ENCODE measurements at regions not wholly inside any gene's neighbourhood (a gene's known extent, or its start where the extent isn't known, plus 50 kb on each side); places are given as distances from the start of the nearest gene placed in this dataset.

DNA sequence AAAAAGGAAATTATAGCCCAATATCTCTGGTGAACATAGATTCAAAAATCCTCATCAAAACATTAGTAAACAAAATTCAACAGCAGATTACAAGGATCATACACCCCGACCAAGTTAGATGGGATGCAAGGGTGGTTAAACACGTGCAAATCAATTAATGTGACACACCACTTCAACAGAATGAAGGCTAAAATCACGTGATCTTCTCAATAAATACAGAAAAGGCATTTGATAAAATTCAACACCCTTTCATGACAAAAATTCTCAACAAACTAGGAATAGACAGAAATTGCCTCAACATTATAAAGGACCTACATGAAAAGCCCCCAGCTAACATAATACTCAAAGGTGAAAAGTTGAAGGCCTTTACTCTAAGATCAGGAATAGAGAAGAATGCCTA, 590.8 kb upstream of the FZD8 start:
- DNase-seq (ENCODE audit: low spot score) = no peak

DNA sequence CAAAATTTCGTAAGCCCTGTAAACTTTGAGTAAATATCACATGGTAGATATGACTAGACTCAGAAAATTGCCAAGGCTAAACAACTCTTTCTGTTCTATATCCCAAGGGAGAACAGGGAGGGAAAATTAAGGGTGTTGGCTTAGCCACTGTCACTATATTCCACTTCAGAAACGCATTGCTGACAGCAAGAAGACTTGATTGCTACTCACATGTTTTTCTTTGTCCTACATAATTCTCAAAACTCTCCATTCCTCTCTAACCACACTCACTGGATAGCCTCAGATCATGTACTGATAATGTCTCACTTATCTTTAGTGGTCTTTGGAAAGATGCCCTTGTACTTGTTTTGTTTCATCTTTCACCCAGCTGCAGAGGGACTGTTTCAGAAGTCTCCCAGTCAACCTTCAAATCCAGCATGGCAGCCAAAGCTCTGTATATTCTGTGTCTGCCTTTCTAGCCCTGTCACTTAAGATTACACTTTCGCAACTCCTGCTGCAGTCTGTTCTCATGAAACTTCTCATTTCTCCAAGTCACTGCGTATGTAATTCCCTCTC, 582.4 kb upstream of the FZD8 start:
- no peak for DNase-seq (ENCODE audit: low spot score)

DNA sequence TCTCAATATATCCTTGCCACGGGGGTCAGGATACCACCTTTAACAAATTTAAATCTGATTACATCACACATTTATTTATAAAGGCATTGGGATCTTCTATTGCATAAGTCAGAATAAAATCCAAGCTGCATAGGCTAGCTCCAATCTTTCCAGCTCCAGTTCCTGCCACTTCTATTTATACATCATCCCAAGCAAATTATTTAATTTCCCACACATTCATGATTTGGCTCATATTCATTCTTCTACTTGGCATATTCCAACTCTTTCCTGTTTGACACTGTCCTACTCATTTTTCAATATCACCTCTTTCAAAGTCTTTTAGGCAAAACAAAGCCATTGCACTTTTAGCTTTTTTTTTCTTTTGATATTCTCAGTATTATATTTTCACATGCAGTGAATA, 579.0 kb upstream of the FZD8 start:
- DNase-seq (ENCODE audit: low spot score) = no peak

DNA sequence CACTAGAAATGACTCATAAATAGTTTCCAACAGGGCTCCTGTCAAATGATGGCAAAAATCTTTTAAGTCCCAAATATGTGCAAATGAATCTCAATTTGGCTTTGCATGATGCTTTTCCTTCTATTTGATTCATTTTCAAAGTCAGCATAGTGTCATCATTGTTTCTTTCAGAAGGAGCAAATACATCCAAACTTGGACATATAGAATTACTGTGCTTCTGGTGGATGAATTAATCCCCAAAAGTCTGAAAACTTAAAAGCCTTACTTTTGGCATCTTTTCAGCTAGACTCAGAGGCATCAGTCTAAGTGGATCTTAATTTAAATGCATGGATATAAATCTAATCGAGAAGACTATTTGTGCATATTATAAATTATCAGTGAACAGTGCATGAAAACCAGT, 578.1 kb upstream of the FZD8 start:
- DNase-seq (ENCODE audit: low spot score) = no peak

DNA sequence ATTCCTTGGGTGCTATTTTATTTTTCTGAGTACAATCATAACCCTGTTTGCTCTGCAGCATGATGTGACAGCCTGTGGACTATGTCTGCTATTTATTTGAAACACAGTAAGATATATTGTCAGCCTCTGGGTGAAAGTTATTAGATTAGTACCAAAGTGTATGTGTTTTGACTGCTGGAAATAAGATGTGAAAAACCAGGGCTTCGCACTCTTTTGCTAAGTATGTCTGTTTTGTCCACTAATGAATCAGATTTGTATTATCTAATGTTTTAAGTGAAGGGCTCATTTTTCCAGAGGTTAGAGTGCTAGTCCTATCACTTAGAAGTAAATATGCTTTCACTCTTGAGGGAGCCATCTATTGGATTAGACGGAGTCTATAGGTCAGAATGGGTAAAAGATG, 569.8 kb upstream of the FZD8 start:
- no peak for DNase-seq (ENCODE audit: low spot score)

DNA sequence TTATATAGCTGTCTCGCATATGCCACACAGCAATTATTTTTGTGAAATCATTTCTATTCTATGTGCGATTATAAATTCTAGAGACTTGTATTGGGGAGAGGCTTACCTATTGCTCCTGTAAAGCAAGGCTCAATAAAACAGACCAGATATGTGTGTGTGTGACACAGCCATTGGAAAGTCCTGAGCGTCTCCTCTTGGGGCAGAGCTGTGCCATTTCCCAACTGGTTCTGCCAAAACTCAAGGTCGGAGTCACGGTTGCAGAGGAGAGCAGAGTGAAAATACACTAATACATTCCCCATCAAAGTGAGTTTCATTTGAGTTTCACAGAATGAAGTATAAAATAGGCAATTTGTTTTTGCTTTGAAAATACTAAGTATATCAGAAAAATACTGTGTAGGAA, 567.4 kb upstream of the FZD8 start:
- DNase-seq (ENCODE audit: low spot score) = no peak

DNA sequence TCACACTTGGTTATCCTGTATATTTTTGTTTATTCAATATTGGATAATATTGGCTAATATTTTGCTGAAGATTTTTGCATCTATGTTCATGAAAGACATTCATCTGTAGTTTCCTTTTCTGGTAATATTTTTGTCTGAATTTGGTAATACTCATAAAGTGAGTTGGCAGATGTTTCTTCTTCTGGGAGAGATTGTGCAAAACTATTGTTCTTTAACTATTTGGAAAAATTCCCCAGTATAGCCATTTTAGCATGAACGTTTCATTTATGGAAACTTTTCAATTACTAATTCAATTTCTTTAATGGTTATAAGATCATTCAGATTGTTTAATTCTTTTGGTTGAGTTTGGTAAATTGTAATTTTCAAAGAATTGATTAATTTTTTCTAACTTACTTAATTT, 560.8 kb upstream of the FZD8 start:
- no peak for DNase-seq (ENCODE audit: low spot score)

DNA sequence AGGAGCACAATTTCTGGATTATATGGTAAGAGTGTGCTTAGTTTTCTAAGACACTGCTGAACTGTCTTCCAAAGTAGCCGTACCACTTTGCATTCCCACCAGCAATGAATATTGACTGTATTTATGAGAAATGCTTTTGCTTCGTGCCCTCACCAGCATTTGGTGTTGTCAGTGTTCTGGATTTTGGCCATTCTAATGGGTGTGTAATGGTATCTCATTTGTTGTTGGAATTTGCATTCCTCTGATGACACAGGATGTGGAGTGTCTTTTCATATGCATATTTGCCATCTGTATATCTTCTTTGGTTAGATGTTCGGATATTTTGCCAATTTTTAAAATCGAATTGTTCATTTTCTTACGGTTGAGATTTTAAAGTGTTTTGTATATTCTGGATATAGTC, 558.5 kb upstream of the FZD8 start:
- DNase-seq (ENCODE audit: low spot score) = no peak

DNA sequence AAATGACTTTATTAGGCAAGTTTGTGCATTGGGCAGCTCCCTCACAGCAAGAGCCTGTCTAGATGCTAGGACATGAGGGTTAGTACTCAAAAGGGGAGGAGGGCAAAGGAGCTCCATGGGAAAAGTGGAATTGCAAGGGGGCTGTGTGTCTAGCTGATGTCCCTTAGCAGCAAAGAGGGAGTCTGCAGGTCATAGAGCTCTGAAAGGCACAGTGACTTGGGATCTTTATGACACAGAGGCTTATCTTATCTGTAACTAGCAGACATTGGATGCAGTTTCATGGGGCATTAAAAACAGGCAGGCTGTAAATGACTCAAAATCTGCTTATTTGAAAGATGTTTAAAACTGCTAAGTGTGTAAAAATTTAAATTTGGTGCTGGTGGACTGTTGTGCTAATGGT, 556.2 kb upstream of the FZD8 start:
- no peak for DNase-seq (ENCODE audit: low spot score)

DNA sequence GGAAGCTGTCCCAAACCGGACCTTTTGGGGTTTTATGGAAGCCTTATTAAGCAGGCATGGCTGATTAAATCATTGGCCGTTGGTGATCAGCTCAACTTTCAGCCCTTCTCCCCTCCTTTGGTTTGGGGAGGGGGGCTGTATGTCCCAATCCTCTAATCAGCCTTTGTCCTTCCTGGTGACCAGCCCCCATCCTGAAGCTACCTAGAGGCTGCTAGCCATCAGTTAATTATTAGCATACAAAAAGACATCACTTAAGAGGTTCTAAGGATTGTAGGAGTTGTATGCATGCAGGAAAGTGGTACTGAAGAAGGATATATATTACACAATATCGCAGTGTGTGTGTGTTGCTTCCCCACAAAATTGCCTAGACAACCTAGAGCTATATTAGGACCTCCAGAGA, 553.3 kb upstream of the FZD8 start:
- no peak for DNase-seq (ENCODE audit: low spot score)

DNA sequence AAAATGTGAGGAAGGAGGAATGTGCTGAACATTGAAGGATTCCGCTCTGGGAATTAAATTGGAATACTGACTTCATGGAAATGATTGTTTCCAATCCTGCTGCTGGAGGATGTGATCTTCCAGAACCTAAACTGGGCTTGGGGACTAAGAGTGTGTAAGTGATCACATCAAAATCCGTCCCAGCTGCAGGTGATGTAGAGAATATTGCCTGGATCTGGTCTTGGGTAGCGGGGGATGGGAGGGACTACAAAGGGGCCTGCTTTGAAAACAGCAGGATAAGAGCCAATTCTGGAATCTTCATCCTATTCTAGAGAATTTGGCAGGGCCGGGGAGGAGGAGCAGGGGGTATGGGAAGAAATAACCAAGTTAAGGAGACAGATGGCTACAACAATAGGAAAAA, 552.2 kb upstream of the FZD8 start:
- no peak for DNase-seq (ENCODE audit: low spot score)

DNA sequence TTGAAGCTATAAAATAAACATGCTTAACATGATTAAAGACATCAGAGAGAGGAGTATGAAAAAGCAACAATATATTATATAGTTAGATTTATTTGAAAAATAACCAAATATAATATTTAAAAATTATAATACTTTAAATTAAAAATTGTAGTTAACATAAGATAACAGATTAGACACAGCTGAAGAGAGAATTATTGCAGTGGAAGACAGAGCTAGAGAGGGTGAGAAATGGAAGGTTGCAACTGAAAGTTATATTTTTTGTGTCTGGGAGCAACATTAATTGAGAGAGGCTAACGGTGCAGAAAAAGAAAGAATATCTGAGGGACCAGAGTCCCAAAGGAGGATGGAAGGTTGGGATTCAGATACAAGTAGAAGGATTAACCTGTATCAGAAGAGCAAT, 548.9 kb upstream of the FZD8 start:
- no peak for DNase-seq (ENCODE audit: low spot score)

DNA sequence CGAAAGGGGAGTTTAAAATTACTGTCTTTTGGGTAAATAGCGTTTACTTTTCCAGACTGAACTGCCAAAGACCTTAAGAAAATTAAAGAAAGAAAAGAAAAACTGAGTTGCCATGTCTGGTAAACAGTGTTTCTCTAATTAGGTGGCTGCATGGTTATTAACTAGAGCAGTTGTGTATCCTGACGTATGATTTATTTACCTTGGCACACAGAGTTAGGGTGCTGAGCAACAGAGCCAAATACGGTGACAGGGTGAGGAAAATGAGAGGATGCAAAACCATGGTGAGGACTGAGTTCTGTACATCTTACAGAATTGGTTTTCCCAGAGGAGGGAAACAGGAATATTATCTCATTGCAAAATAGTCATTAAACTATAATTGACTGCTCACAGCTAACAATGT, 546.4 kb upstream of the FZD8 start:
- DNase-seq (ENCODE audit: low spot score) = no peak

DNA sequence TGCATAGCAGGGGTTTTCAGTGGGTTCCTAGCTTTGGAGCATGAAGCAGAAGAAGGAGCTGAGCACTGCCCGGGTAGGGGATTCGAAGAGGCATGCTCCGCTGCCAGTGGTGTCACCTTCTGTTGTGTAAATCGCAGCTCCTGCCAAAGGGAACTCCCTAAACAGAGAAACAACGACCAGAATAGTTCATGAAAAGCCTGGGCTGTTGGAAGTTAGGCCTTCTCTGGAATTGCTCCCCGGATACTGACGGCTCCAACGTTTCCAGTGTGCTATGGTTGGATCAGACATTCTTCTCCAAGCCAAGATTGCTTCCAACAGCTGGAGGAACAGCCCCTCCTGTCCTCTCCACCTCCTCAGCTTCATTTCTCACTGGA, 546.0 kb upstream of the FZD8 start:
- no peak for DNase-seq (ENCODE audit: low spot score)

DNA sequence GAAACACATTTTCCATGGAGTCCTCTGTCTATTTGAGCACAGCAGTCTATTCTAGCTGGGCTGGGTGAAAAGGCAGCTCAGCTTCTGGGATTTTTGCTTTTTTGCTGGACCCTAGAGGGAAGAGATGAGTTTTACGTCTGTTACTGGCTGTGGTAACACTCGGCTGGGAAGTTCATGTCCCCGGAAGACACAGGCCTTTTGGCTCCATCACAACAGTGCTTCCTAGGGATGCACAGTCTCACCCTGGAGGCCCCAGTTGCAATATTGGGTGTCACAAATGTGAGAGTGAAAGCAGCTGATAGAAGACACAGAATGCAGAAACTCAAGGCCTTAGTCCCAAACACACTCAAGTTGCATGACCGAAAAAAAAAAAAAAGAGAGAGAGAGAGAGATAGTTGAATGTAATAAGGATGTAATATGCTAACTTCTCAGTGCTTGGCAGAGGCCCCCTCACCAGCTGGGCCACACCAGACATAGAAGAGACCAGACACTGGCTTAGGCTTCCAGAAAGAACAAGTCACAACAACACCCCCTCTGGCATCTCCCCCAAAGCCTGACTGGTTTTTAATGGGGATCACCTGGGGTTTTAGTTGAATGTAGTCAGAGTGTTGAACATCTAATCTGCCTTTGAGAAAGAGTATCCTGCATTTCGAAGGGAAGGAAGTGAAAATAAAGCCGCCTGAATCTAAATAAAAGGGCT, 545.4 kb upstream of the FZD8 start:
- no peak for DNase-seq (ENCODE audit: low spot score)

DNA sequence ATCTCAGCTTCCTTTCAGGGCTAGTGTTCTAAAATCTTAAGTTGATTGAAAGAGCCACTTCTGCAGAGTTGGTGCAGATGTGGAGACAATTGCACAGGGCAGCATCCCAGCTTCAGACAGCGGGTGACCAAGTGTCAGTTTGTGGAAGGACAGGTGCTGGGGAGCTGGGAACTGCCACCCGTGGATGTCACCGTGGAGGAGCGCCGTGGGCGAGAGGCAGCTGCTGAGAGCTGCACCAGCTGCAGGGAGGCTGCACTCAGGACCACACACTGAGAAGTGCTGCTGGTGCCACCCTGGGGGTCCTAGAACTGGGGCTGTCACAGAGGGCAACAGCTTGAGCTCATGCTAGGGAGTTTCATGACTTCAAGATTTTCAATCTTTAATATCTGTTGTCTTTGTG, 543.0 kb upstream of the FZD8 start:
- no peak for DNase-seq (ENCODE audit: low spot score)

DNA sequence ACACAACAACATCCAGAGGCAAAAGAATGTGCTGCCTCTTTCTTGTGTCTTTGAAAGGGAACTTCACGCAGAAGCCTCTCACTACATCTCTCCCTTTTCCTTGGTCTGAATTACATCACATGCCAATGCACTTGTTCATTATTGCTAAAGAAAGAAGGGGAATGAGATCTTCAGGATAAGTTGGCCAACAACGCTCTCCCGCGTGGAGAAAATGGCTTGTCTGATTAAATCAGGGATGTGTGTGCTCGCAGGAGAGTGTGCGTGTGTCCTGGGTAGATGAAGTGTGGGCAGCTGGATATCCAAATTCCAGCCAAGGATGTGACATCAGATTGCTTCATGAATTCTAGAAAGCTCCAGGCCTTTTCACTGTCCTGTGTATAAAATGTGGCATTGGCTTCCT, 541.6 kb upstream of the FZD8 start:
- DNase-seq (ENCODE audit: low spot score) = no peak

DNA sequence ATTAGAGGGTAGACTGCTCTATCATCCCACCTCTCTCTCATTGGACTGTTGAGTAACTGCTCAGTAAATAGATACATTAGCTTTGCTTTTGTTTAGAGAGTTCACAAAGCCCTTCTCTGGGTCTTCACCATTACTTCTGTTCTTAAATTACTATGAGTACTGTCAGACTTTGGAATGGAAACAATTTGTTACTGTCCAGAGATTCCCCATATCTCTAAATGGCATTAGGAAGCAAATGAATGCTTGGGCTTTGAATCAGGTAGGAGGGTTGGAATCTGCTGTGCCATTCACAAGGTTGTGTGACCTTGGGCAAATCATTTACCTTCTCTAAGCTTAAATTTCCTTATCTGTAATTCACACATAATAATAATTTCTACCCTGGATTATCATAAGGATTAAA, 541.0 kb upstream of the FZD8 start:
- DNase-seq (ENCODE audit: low spot score) = no peak

DNA sequence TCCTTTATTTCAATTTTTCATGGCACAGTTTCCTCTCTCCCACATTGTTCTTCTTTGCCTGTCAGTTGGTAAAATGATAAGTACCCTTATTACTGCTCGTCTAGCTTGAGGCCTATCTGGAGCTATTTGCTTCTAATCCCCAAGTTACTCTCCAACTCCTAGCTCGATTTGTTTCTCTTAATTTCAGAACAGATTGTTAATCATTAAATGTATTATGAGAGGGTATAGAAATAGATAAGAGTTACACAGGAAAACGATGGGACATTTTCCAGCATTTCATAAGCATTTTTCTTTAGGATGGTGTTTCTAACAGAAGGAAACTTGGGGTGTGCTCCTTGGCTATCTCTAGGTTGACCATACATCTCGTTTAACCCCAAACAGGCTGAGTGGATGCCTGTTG, 540.5 kb upstream of the FZD8 start:
- no peak for DNase-seq (ENCODE audit: low spot score)

DNA sequence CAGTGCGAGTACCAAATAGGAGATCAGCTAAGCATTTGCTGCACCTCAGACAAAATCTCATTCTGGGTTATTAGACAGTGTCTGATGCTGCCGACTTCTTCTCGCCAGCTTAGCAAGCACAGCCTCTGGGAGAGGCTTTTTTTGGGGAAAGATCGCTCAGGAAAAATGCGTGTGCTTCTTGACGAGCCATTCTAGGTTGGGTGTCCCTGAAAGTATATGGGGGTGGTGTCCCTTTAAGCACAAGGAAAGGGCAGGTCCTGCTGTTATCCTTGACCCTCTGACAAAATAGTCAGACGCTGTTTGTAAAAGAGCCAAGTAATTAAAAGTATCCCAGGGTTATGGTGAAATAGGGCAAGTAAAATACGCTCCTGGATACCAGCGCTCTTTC, 540.1 kb upstream of the FZD8 start:
- no peak for DNase-seq (ENCODE audit: low spot score)

DNA sequence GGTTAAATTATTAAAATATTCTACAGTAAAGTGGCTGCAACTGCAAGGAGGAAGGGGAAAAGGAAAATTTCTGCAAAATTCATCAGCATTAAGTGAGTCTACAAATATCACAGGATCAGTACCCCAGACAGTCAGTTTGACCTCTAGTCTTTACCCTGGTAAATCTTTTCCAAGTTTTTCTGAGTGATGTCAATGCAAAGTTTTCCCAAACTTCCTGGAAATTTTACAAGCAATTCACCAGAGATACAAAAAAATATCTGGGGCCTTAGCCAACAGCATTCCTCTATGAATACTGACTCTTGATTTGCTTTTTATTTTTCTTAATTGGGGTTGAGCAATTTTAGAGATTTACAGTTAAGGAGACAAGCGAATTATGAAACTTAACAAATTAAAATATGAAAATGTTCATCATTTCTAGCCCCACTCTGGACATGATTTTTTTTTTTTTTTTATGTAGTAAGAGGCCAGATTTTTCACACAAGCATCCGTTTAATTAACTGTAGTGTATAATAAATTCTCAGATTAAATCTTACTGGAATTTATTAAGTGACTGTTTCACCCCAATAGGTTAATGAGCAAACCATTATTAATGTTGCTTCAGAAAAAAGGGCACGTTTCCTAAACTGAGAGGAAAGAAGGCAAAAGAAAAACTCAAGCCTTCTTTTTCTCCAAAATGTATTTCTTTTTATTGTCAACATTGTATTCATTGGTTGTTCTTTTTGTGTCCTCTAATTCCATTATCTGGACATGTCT, 539.5 kb upstream of the FZD8 start:
- no peak for DNase-seq (ENCODE audit: low spot score)

DNA sequence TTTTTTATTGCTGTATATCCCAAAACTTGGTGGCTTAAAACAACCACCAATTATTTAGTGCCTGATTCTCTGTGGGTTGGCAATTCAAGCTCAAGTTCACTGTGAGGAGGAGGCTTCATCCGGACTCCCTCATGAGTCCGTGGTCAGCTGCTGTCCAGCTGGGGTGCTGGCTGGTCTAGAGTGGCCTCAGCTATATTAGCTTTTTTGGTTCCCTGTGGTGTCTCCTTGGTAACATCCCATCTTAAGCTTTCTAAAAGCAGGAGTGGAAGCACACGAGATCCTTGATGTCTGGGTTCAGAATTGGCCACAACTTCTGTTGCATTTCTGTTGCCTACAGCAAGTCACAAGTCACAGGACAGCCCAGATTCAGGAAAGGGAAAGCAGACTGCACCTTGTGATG, 536.5 kb upstream of the FZD8 start:
- DNase-seq (ENCODE audit: low spot score) = no peak

DNA sequence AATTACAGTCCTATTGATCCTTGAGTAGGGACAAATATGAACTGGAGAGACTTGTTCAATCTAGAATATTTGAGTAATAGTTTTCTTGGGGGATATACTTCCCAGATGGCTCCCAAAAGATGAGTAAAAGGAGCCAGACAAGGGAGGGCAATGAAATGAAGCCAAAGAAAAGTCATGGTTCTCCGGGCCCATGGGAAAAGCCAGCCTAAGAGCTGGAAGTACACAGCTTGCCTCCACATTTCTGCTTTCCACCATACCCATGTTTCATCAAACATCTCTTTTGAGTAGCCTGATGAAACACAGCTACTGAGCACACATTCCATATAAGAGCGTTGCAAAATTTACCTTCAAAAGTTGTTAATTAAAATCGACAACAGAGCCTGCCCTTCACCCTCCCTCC, 535.0 kb upstream of the FZD8 start:
- no peak for DNase-seq (ENCODE audit: low spot score)

DNA sequence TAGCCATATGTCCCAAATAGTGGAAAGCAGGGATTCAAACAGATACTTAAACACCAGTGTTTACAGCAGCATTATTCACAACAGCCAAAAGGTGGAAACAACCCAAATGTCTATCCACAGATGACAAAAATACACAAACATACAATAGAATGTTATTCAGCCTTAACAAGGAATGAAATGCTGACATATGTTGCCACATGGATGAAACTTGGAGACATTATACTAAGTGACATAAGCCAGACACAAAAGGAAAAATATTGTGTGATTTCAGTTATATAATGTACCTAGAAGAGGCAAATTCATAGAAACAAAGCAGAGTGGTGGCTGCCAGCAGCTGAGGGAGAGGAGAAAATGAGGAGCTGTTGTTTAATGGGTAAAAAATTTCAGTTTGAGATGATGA, 533.9 kb upstream of the FZD8 start:
- no peak for DNase-seq (ENCODE audit: low spot score)
